H7 (cell line): ENCODE measurements at regions not wholly inside any gene's neighbourhood (a gene's known extent, or its start where the extent isn't known, plus 50 kb on each side); places are given as distances from the start of the nearest gene placed in this dataset.

Experiments used
- DNase-seq: peaks from one replicate; pipeline ENCODE4 v3.0.0; 2012
- H3K27me3 ChIP-seq: 2 replicates; pipeline ENCODE4 v1.6.0; 2011; ENCODE audit warnings: mild to moderate bottlenecking, low read length; ENCODE audit not compliant: control insufficient read depth, insufficient read depth
- H3K36me3 ChIP-seq: replicated peaks from 2 replicates; pipeline ENCODE4 v1.5.1; 2011; ENCODE audit warnings: low read length; ENCODE audit not compliant: control insufficient read depth, insufficient read depth
- H3K4me3 ChIP-seq: 2 replicates; pipeline ENCODE4 v1.5.1; 2011; ENCODE audit warnings: low read depth, mild to moderate bottlenecking, control low read depth, low read length, moderate library complexity; ENCODE audit not compliant: insufficient read depth

GRCh38 chr9:79913867-79914266, 342.1 kb downstream of the TLE4 start:
- Histone ChIP-seq H3K36me3 (no peaks in the 10 kb centered on the region), H3K27me3 (no peaks in the 10 kb centered on the region), H3K4me3 (no peak overlapping the region)
- no peak for DNase-seq

GRCh38 chr9:79912318-79913070, 340.7 kb downstream of the TLE4 start:
- Histone ChIP-seq H3K4me3 (no peak overlapping the region), H3K27me3 (no peaks in the 10 kb centered on the region), H3K36me3 (no peaks in the 10 kb centered on the region)
- no peak for DNase-seq

GRCh38 chr9:79911724-79912123, 340.0 kb downstream of the TLE4 start:
- DNase-seq, result no peak
- Histone ChIP-seq H3K4me3 (no peak overlapping the region), H3K27me3 (no peaks in the 10 kb centered on the region), H3K36me3 (no peaks in the 10 kb centered on the region)

GRCh38 chr9:79902825-79903600, 331.2 kb downstream of the TLE4 start:
- DNase-seq, result no peak
- H3K27me3 ChIP-seq, result no peaks in the 10 kb centered on the region
- no peaks in the 10 kb centered on the region for H3K36me3 ChIP-seq
- H3K4me3 ChIP-seq, result no peak overlapping the region

GRCh38 chr9:79900754-79901153, 329.0 kb downstream of the TLE4 start:
- Histone ChIP-seq H3K27me3 (no peaks in the 10 kb centered on the region), H3K36me3 (no peaks in the 10 kb centered on the region), H3K4me3 (no peak overlapping the region)
- DNase-seq, result no peak

GRCh38 chr9:79896390-79896980, 324.7 kb downstream of the TLE4 start:
- H3K27me3 ChIP-seq, result no peaks in the 10 kb centered on the region
- no peak overlapping the region for H3K4me3 ChIP-seq
- no peak for DNase-seq
- H3K36me3 ChIP-seq, result no peaks in the 10 kb centered on the region

GRCh38 chr9:79895232-79895631, 323.5 kb downstream of the TLE4 start:
- Histone ChIP-seq H3K4me3 (no peak overlapping the region), H3K27me3 (no peaks in the 10 kb centered on the region), H3K36me3 (no peaks in the 10 kb centered on the region)
- DNase-seq, result no peak

GRCh38 chr9:79889369-79889768, 317.6 kb downstream of the TLE4 start:
- no peaks in the 10 kb centered on the region for H3K36me3 ChIP-seq
- H3K27me3 ChIP-seq, result no peaks in the 10 kb centered on the region
- no peak overlapping the region for H3K4me3 ChIP-seq
- DNase-seq, result no peak

GRCh38 chr9:79885093-79885857, 313.5 kb downstream of the TLE4 start:
- DNase-seq, result no peak
- H3K4me3 ChIP-seq, result no peak overlapping the region

GRCh38 chr9:79884546-79884945, 312.8 kb downstream of the TLE4 start:
- Histone ChIP-seq H3K36me3 (no peaks in the 10 kb centered on the region), H3K27me3 (no peaks in the 10 kb centered on the region), H3K4me3 (no peak overlapping the region)
- no peak for DNase-seq

More at GRCh38 chr9:79885093-79885857, 313.5 kb downstream of the TLE4 start:
- Histone ChIP-seq H3K36me3 (no peaks in the 10 kb centered on the region), H3K27me3 (no peaks in the 10 kb centered on the region)

GRCh38 chr9:79883073-79883645, 311.4 kb downstream of the TLE4 start:
- no peak for DNase-seq
- Histone ChIP-seq H3K27me3 (no peaks in the 10 kb centered on the region), H3K36me3 (no peaks in the 10 kb centered on the region), H3K4me3 (no peak overlapping the region)

GRCh38 chr9:79880626-79881025, 308.9 kb downstream of the TLE4 start:
- DNase-seq, result no peak
- Histone ChIP-seq H3K4me3 (no peak overlapping the region), H3K27me3 (no peaks in the 10 kb centered on the region), H3K36me3 (no peaks in the 10 kb centered on the region)

GRCh38 chr9:79877943-79878602, 306.3 kb downstream of the TLE4 start:
- DNase-seq, result no peak
- Histone ChIP-seq H3K36me3 (no peaks in the 10 kb centered on the region), H3K4me3 (no peak overlapping the region), H3K27me3 (no peaks in the 10 kb centered on the region)
